Esophagus muscularis mucosa (tissue), 4 donors: ENCODE measurements at regions not wholly inside any gene's neighbourhood (a gene's known extent, or its start where the extent isn't known, plus 50 kb on each side); places are given as distances from the start of the nearest gene placed in this dataset.

Experiments used
- CTCF ChIP-seq, 3 experiments: fragments of 200-600 bp in 2 of 3; fragments of 450-650 bp in 1 of 3; sonication (generic) in 2 of 3; IDR thresholded peaks; one replicate each; pipeline ENCODE4 v1.5.1; 2017 to 2019; ENCODE audit warnings: antibody characterized with exemption in 3 of 3, mild to moderate bottlenecking in 2 of 3, moderate library complexity in 1 of 3
- EP300 ChIP-seq: sonication (generic); formaldehyde crosslinking; IDR thresholded peaks from one replicate; pipeline ENCODE4 v1.6.1; 2017; ENCODE audit warnings: antibody characterized with exemption
- POLR2A ChIP-seq: fragments of 450-650 bp; IDR thresholded peaks from one replicate; pipeline ENCODE4 v1.6.1; 2017; ENCODE audit warnings: antibody characterized with exemption, moderate library complexity, mild to moderate bottlenecking, low read depth
- POLR2AphosphoS5 ChIP-seq, 2 donors: sonication (generic); formaldehyde crosslinking; IDR thresholded peaks; one replicate each; pipeline ENCODE4 v1.6.1; 2017; ENCODE audit warnings: antibody characterized with exemption in 2 of 2

- TF ChIP-seq CTCF (IDR thresholded peaks at IDR 0.05) (no peak), POLR2A (no peak), POLR2AphosphoS5 (IDR thresholded peaks at IDR 0.05) (no peak), EP300 (no peak)
Observed at GRCh38 chr10:130393342-130393741, 257.2 kb downstream of the GLRX3 start.
